CD14-positive monocyte (primary cell): ENCODE measurements at regions not wholly inside any gene's neighbourhood (a gene's known extent, or its start where the extent isn't known, plus 50 kb on each side); places are given as distances from the start of the nearest gene placed in this dataset.

Experiments
- DNase-seq, 3 donors: peaks; one replicate each; pipeline ENCODE4 v3.0.0-alpha.2; 2011 to 2022
- H2AFZ ChIP-seq: 2 replicates; pipeline ENCODE4 v1.6.0; 2012; ENCODE audit warnings: mild to moderate bottlenecking, low read depth, low read length, inconsistent platforms; ENCODE audit not compliant: insufficient read depth, poor library complexity, severe bottlenecking
- H3K27ac ChIP-seq, 2 donors: 1 replicate in 1 of 2; 2 replicates in 1 of 2; pipeline ENCODE4 v1.5.1; 2012 to 2013; ENCODE audit warnings: low read length in 2 of 2, control low read depth in 1 of 2, inconsistent platforms in 1 of 2, low read depth in 1 of 2, mild to moderate bottlenecking in 1 of 2
- H3K27me3 ChIP-seq, 2 donors: one replicate each; pipeline versions ENCODE4 v1.6.0 to v1.6.1; 2011 to 2013; ENCODE audit warnings: low read length in 2 of 2; ENCODE audit not compliant: control insufficient read depth in 2 of 2, insufficient read depth in 2 of 2
- H3K36me3 ChIP-seq, 2 donors: replicated peaks in 1 of 2; 1 replicate in 1 of 2; 2 replicates in 1 of 2; pipeline versions ENCODE4 v1.5.1 to v1.6.1; 2012 to 2013; ENCODE audit warnings: low read length in 2 of 2, control low read depth in 1 of 2, inconsistent platforms in 1 of 2, mild to moderate bottlenecking in 1 of 2; ENCODE audit not compliant: insufficient read depth in 2 of 2, control insufficient read depth in 1 of 2
- H3K4me1 ChIP-seq, 2 donors: 1 replicate in 1 of 2; 2 replicates in 1 of 2; pipeline versions ENCODE4 v1.5.1 to v1.6.1; 2012 to 2013; ENCODE audit warnings: low read length in 2 of 2, control low read depth in 1 of 2, inconsistent platforms in 1 of 2, mild to moderate bottlenecking in 1 of 2, moderate library complexity in 1 of 2; ENCODE audit not compliant: insufficient read depth in 2 of 2, control insufficient read depth in 1 of 2
- H3K4me2 ChIP-seq: replicated peaks from 2 replicates; pipeline ENCODE3; 2012; ENCODE audit warnings: low read length, moderate library complexity, mild to moderate bottlenecking; ENCODE audit not compliant: poor library complexity, severe bottlenecking; ENCODE audit errors: extremely low read depth
- H3K4me3 ChIP-seq, 3 experiments: fragments of 200-600 bp in 1 of 3; sonication (generic) in 1 of 3; replicated peaks in 1 of 3; 1 replicate in 2 of 3; 2 replicates in 1 of 3; pipeline ENCODE4 v1.5.1; 2011 to 2013; ENCODE audit warnings: low read length in 3 of 3, mild to moderate bottlenecking in 3 of 3, control low read depth in 2 of 3, low read depth in 2 of 3, inconsistent platforms in 1 of 3, moderate library complexity in 1 of 3
- H3K79me2 ChIP-seq: 2 replicates; pipeline ENCODE4 v1.6.0; 2012; ENCODE audit warnings: mild to moderate bottlenecking, control low read depth, inconsistent platforms, low read length, moderate library complexity; ENCODE audit not compliant: insufficient read depth
- H3K9ac ChIP-seq: 2 replicates; pipeline ENCODE4 v1.6.0; 2017; ENCODE audit warnings: low read length, mild to moderate bottlenecking; ENCODE audit not compliant: insufficient read depth, poor library complexity, severe bottlenecking
- H3K9me3 ChIP-seq, 2 donors: replicated peaks in 1 of 2; 1 replicate in 1 of 2; 2 replicates in 1 of 2; pipeline versions ENCODE4 v1.5.1 to v1.6.1; 2012 to 2013; ENCODE audit warnings: low read length in 2 of 2, control low read depth in 1 of 2; ENCODE audit not compliant: control insufficient read depth in 1 of 2, insufficient read depth in 1 of 2
- H4K20me1 ChIP-seq: 2 replicates; pipeline ENCODE4 v1.6.0; 2012; ENCODE audit warnings: mild to moderate bottlenecking, low read length, control low read depth, moderate library complexity; ENCODE audit not compliant: insufficient read depth
- H3K27ac Mint-ChIP-seq, 7 donors: one replicate each; pipeline ENCODE4 v1.8.0; 2020; ENCODE audit warnings: mild to moderate bottlenecking in 7 of 7, mixed read lengths in 7 of 7, moderate library complexity in 6 of 7, inconsistent platforms in 2 of 7
- H3K27me3 Mint-ChIP-seq, 3 donors: one replicate each; pipeline ENCODE4 v1.8.0; 2021 to 2022; ENCODE audit warnings: low read depth in 3 of 3, mild to moderate bottlenecking in 3 of 3, mixed read lengths in 3 of 3, moderate library complexity in 3 of 3, inconsistent platforms in 1 of 3
- H3K36me3 Mint-ChIP-seq, 2 donors: one replicate each; pipeline ENCODE4 v1.8.0; 2020; ENCODE audit warnings: mixed read lengths in 2 of 2, inconsistent platforms in 1 of 2, mild to moderate bottlenecking in 1 of 2
- H3K4me1 Mint-ChIP-seq: one replicate; pipeline ENCODE4 v1.8.0; 2020; ENCODE audit warnings: mild to moderate bottlenecking, mixed read lengths
- H3K4me3 Mint-ChIP-seq, 2 donors: one replicate each; pipeline ENCODE4 v1.8.0; 2020; ENCODE audit warnings: mild to moderate bottlenecking in 2 of 2, mixed read lengths in 2 of 2, moderate library complexity in 1 of 2
- H3K9me3 Mint-ChIP-seq, 7 donors: one replicate each; pipeline ENCODE4 v1.8.0; 2020 to 2022; ENCODE audit warnings: mixed read lengths in 7 of 7, mild to moderate bottlenecking in 6 of 7, moderate library complexity in 6 of 7, inconsistent platforms in 2 of 7
- WGBS: methylation state at CpG from one replicate; pipeline ENCODE4 v1.1.5; 2013; ENCODE audit warnings: missing lambda C conversion rate; ENCODE audit not compliant: insufficient coverage; 5-methylcytosine and 5-hydroxymethylcytosine counted together
- intact Hi-C, 2 donors: fragments of 100-400 bp; cut with micrococcal nuclease; formaldehyde crosslinking; loops; one replicate each; pipeline versions ENCODE4 v1.15.0 to v1.15.1; 2023
- TF ChIP-seq, protein P1 (sequence below): fragments of 200-600 bp; IDR thresholded peaks from one replicate; pipeline ENCODE4 v1.8.0; 2022; ENCODE audit warnings: antibody characterized with exemption, mild to moderate bottlenecking

DNA sequence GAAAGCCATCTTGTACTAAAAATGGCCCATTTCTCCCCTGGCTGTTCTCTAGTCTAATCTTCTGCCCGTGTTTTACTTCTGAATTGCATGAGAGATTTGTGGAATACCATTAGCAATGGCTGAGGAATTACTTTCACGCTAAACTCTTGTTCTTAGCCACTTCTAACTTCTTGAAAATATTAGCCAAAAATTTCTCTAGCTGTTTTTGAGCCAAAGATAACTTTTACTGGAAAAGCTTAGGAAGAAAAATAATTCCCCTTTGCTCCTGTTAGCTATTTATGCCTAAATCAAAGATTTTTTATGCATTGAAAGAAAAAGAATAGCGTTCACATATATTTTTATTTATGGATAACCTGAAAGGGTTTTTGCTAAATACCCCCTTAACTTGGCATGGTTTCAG is 287.8 kb downstream of the MTRR start:
- Mint-ChIP-seq H3K36me3 (no peaks in the 10 kb centered on the region), H3K4me3 (no peak overlapping the region), H3K27ac (no peak overlapping the region), H3K27me3 (peaks cover 0 to 1% (median 0%) of the 10 kb centered on the region in 3 donors), H3K4me1 (no peaks in the 10 kb centered on the region), H3K9me3 (peaks cover 0 to 19% (median 9%) of the 10 kb centered on the region in 7 donors)
- no peak for DNase-seq
- Histone ChIP-seq H3K79me2 (no peaks in the 10 kb centered on the region), H3K36me3 (no peaks in the 10 kb centered on the region), H3K4me3 (no peak overlapping the region), H4K20me1 (no peaks in the 10 kb centered on the region), H2AFZ (no peak overlapping the region), H3K27me3 (no peaks in the 10 kb centered on the region), H3K9ac (no peak overlapping the region), H3K4me1 (no peaks in the 10 kb centered on the region), H3K27ac (no peak overlapping the region), H3K4me2 (no peak overlapping the region), H3K9me3 (peaks cover 5 to 21% of the 10 kb centered on the region in 2 donors)
- intact Hi-C loops = no loop called here
- no CpG with 5 or more reads among the region's 3 CpGs for WGBS
- TF ChIP-seq, protein P1, sequence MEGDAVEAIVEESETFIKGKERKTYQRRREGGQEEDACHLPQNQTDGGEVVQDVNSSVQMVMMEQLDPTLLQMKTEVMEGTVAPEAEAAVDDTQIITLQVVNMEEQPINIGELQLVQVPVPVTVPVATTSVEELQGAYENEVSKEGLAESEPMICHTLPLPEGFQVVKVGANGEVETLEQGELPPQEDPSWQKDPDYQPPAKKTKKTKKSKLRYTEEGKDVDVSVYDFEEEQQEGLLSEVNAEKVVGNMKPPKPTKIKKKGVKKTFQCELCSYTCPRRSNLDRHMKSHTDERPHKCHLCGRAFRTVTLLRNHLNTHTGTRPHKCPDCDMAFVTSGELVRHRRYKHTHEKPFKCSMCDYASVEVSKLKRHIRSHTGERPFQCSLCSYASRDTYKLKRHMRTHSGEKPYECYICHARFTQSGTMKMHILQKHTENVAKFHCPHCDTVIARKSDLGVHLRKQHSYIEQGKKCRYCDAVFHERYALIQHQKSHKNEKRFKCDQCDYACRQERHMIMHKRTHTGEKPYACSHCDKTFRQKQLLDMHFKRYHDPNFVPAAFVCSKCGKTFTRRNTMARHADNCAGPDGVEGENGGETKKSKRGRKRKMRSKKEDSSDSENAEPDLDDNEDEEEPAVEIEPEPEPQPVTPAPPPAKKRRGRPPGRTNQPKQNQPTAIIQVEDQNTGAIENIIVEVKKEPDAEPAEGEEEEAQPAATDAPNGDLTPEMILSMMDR = no peak

DNA sequence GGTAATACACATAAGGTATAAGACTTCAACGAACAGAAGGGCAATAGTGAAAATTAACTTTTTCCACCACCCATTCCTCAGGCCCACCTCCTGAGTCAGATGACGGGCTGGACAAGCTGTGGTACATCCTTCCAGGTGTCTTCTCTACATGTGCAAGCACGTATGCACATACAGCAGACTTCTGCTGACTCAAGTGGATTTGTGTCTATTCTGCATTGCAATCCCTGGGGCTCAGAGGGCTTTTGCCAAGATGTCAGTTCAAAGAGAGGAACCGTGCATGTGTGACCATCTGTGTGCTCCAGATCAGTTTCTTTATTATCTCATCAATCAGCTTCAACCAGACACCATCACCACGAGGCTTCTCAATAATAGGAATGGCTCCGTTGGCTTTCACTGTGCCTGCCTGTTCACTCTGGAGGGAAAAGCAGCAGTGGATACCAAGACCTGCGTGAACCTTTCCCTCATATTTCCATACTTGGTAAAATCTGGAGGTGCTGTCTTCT is 288.4 kb downstream of the MTRR start:
- Mint-ChIP-seq H3K4me3 (no peak overlapping the region), H3K27ac (no peak overlapping the region), H3K36me3 (no peaks in the 10 kb centered on the region), H3K27me3 (peaks cover 0 to 1% (median 0%) of the 10 kb centered on the region in 3 donors), H3K9me3 (peaks cover 0 to 19% (median 9%) of the 10 kb centered on the region in 7 donors), H3K4me1 (no peaks in the 10 kb centered on the region)
- H3K4me1 ChIP-seq = no peaks in the 10 kb centered on the region
- H3K27ac ChIP-seq = no peak overlapping the region
- no peaks in the 10 kb centered on the region for H3K79me2 ChIP-seq
- H3K9ac ChIP-seq = no peak overlapping the region
- 78% methylated on average over 3 of the region's 7 CpGs for WGBS
- no peak for DNase-seq
- no peak overlapping the region for H3K4me3 ChIP-seq
- TF ChIP-seq, protein P1 = no peak
- peaks cover 5 to 21% of the 10 kb centered on the region in 2 donors for H3K9me3 ChIP-seq
- H3K4me2 ChIP-seq = no peak overlapping the region
- no peaks in the 10 kb centered on the region for H3K36me3 ChIP-seq
- no peaks in the 10 kb centered on the region for H3K27me3 ChIP-seq
- H4K20me1 ChIP-seq = no peaks in the 10 kb centered on the region
- no peak overlapping the region for H2AFZ ChIP-seq
- intact Hi-C loops = no loop called here
